ENCODE measurements at regions not wholly inside any gene's neighbourhood (a gene's known extent, or its start where the extent isn't known, plus 50 kb on each side); places are given as distances from the start of the nearest gene placed in this dataset.

- TF ChIP-seq CTCF (IDR thresholded peaks at IDR 0.05; ENCODE audit: insufficient read depth, low read length, poor library complexity, severe bottlenecking) (no peak), EZH2phosphoT487 (conservative IDR thresholded peaks at IDR 0.05; ENCODE audit: low read length) (no peak)
These were observed 604.1 kb downstream of the MTRR start for GRCh38 chr5:8473016-8473415.
